ENCODE measurements at regions not wholly inside any gene's neighbourhood (a gene's known extent, or its start where the extent isn't known, plus 50 kb on each side); places are given as distances from the start of the nearest gene placed in this dataset.

GRCh38 chr6:95439741-95440140, 137.6 kb upstream of the MANEA start:
- Histone ChIP-seq H3K4me1 (ENCODE audit: insufficient read depth, low read length, severe bottlenecking) (no peaks in the 10 kb centered on the region), H3F3A (ENCODE audit: insufficient read depth, low read length) (no peaks in the 10 kb centered on the region), H3K9me3 (ENCODE audit: low read length) (no peaks in the 10 kb centered on the region), H4K20me1 (ENCODE audit: insufficient read depth, low read length) (no peaks in the 10 kb centered on the region), H3K9me2 (ENCODE audit: low read depth, low read length) (no peaks in the 10 kb centered on the region), H2AFZ (ENCODE audit: low read length) (no peak overlapping the region), H3K9ac (ENCODE audit: low read length) (no peak overlapping the region), H3K27ac (ENCODE audit: low read depth, low read length, poor library complexity, severe bottlenecking) (no peak overlapping the region), H3K27me3 (ENCODE audit: insufficient read depth, low read length) (no peaks in the 10 kb centered on the region), H3K4me3 (ENCODE audit: low read depth, low read length, poor library complexity, severe bottlenecking) (no peak overlapping the region), H3K36me3 (ENCODE audit: insufficient read depth, low read length) (no peaks in the 10 kb centered on the region), H3K79me2 (ENCODE audit: insufficient read depth, low read length) (no peaks in the 10 kb centered on the region), H3K4me2 (ENCODE audit: low read length) (no peak overlapping the region)
- TF ChIP-seq EZH2 (IDR thresholded peaks at IDR 0.05; ENCODE audit: borderline replicate concordance, low read length) = no peak
- no peak for TF ChIP-seq CTCF (IDR thresholded peaks at IDR 0.05; ENCODE audit: low read length)

- Histone ChIP-seq H3K27me3 (ENCODE audit: insufficient read depth, low read length) (no peaks in the 10 kb centered on the region), H3K4me2 (ENCODE audit: low read length) (no peak overlapping the region), H3K9me3 (ENCODE audit: low read length) (no peaks in the 10 kb centered on the region), H3K27ac (ENCODE audit: low read depth, low read length, poor library complexity, severe bottlenecking) (no peak overlapping the region), H3K9me2 (ENCODE audit: low read depth, low read length) (no peaks in the 10 kb centered on the region), H3K4me1 (ENCODE audit: insufficient read depth, low read length, severe bottlenecking) (no peaks in the 10 kb centered on the region), H3K9ac (ENCODE audit: low read length) (no peak overlapping the region), H3F3A (ENCODE audit: insufficient read depth, low read length) (no peaks in the 10 kb centered on the region), H3K36me3 (ENCODE audit: insufficient read depth, low read length) (no peaks in the 10 kb centered on the region), H4K20me1 (ENCODE audit: insufficient read depth, low read length) (no peaks in the 10 kb centered on the region), H3K79me2 (ENCODE audit: insufficient read depth, low read length) (no peaks in the 10 kb centered on the region), H3K4me3 (ENCODE audit: low read depth, low read length, poor library complexity, severe bottlenecking) (no peak overlapping the region), H2AFZ (ENCODE audit: low read length) (no peak overlapping the region)
- TF ChIP-seq EZH2 (IDR thresholded peaks at IDR 0.05; ENCODE audit: borderline replicate concordance, low read length) (no peak), CTCF (IDR thresholded peaks at IDR 0.05; ENCODE audit: low read length) (no peak)
Observed at GRCh38 chr6:95448208-95448607, 129.1 kb upstream of the MANEA start.

- no peak overlapping the region for H2AFZ ChIP-seq (ENCODE audit: low read length)
- H3K9me2 ChIP-seq (ENCODE audit: low read depth, low read length) = no peaks in the 10 kb centered on the region
- H3F3A ChIP-seq (ENCODE audit: insufficient read depth, low read length) = no peaks in the 10 kb centered on the region
- H3K27me3 ChIP-seq (ENCODE audit: insufficient read depth, low read length) = no peaks in the 10 kb centered on the region
- H3K36me3 ChIP-seq (ENCODE audit: insufficient read depth, low read length) = no peaks in the 10 kb centered on the region
- H3K4me3 ChIP-seq (ENCODE audit: low read depth, low read length, poor library complexity, severe bottlenecking) = no peak overlapping the region
- H3K27ac ChIP-seq (ENCODE audit: low read depth, low read length, poor library complexity, severe bottlenecking) = no peak overlapping the region
- H3K9ac ChIP-seq (ENCODE audit: low read length) = no peak overlapping the region
- H4K20me1 ChIP-seq (ENCODE audit: insufficient read depth, low read length) = no peaks in the 10 kb centered on the region
- H3K9me3 ChIP-seq (ENCODE audit: low read length) = no peaks in the 10 kb centered on the region
- H3K4me1 ChIP-seq (ENCODE audit: insufficient read depth, low read length, severe bottlenecking) = no peaks in the 10 kb centered on the region
- H3K79me2 ChIP-seq (ENCODE audit: insufficient read depth, low read length) = no peaks in the 10 kb centered on the region
- no peak for TF ChIP-seq CTCF (IDR thresholded peaks at IDR 0.05; ENCODE audit: low read length)
- TF ChIP-seq EZH2 (IDR thresholded peaks at IDR 0.05; ENCODE audit: borderline replicate concordance, low read length) = no peak
- H3K4me2 ChIP-seq (ENCODE audit: low read length) = no peak overlapping the region
Observed at GRCh38 chr6:95469511-95469910, 107.8 kb upstream of the MANEA start.
